ENCODE measurements at regions not wholly inside any gene's neighbourhood (a gene's known extent, or its start where the extent isn't known, plus 50 kb on each side); places are given as distances from the start of the nearest gene placed in this dataset.
"Not testable (repeated sequence)": the region's sequence is repeated elsewhere in the genome, so short reads cannot be mapped to it uniquely, and the experiment has no call there.

- DNase-seq (ENCODE audit: low spot score): no peak
Observed at GRCh38 chr6:144360401-144360800, 75.3 kb downstream of the UTRN start.

DNA sequence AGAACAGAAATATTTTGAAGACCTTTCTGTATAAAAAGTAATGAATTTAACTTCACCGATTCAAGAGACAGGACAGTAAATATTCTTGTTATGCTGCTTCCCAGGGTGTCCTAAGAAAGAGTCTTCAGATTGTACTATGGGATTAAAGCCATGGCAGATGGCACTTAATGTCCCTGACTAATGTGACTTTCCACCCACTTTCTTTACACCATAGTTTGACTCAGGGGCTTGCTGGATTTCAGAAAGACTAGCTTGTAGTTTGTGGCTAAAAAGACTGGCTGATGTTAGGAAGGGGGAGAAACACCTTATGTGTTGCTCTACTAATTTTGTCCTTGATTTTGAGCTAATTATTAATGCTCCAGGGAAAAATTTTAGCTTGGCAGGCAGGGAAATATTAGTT, 75.9 kb downstream of the UTRN start:
- DNase-seq (ENCODE audit: low spot score): no peak

- DNase-seq (ENCODE audit: low spot score): no peak
Observed at GRCh38 chr6:144362042-144363018, 77.2 kb downstream of the UTRN start.

DNA sequence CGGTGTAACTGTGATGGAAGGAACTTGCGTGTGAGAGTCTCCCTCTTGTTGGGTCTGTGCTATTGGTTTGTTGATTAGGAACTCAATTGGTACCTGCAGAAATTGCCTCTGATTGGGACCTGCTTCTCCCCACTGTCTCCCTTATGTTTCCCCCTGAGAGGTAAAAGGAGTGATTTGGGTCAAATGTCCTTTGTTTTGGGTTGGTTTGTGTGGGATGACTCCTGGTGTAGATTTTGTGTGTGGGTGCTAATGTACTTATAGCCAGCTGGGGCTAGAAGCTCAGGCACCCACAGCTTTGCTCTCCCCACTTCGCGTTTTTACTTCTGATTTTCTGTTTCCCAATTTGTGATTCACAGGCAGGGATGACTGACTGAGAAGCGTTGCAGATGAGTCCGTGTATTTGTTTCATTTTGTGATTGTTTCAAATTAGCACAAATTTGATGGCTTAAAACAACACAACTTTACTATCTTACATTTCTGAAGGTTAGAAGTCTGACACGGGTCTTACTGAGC, 79.1 kb downstream of the UTRN start:
- no peak for DNase-seq (ENCODE audit: low spot score)

DNA sequence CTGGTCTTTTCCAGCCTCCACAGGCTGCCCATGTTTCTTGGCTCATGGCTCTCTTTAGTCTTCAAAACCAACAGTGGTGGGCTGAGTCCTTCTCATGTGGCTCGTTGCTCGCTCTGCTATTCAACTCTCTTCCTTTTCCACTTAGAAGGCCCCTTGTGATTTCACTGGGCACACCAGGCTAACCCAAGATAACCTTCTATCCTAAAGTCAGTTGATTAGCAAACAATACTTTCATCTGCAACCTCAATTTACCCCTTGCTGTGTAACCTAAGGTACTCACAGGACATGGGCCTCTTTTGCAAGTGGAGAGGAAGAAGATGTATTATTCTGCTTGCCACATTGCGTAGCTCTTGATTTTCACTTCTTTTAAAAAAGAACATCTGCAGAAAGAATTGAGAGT, 79.6 kb downstream of the UTRN start:
- DNase-seq (ENCODE audit: low spot score): no peak

DNA sequence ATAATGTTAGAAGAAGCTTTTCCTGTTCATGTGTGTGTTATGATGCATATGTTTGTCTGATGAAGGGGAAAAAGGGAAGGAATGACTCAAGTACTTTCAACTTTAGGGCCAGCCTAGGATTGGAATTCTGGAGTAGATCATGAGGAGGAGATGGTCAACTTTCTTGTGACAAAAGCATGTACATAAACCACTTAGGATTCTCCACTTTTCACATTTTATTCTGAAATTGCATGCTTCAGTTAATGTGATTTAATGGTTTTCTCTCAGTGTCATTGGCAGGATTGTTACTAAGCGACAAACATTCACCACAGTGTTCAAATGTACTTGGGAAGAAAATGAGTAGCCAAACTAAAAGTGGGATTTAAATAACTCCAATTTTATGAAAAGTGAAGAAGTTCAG, 80.1 kb downstream of the UTRN start:
- no peak for DNase-seq (ENCODE audit: low spot score)

- not testable (repeated sequence) for DNase-seq (ENCODE audit: low spot score)
Observed at GRCh38 chr6:144369696-144370095, 84.6 kb downstream of the UTRN start.

- DNase-seq (ENCODE audit: low spot score): no peak
Observed at GRCh38 chr6:144372116-144372515, 87.0 kb downstream of the UTRN start.

GRCh38 chr6:144372611-144373594, 87.8 kb downstream of the UTRN start:
- DNase-seq (ENCODE audit: low spot score): no peak

DNA sequence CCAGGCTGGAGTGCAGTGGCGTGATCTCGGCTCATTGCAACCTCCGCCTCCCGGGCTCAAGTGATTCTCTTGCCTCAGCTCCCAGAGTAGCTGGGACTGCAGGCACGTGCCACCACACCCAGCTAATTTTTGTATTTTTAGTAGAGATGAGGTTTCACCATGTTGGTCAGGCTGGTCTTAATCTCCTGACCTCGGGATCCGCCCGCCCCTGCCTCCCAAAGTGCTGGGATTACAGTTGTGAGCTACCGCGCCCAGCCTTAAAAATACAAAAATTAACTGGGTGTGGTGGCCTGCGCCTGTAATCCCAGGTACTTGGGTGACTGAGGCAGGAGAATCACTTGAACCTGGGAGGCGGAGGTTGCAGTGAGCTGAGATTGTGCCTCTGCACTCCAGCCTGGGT, 89.4 kb downstream of the UTRN start:
- not testable (repeated sequence) for DNase-seq (ENCODE audit: low spot score)

DNA sequence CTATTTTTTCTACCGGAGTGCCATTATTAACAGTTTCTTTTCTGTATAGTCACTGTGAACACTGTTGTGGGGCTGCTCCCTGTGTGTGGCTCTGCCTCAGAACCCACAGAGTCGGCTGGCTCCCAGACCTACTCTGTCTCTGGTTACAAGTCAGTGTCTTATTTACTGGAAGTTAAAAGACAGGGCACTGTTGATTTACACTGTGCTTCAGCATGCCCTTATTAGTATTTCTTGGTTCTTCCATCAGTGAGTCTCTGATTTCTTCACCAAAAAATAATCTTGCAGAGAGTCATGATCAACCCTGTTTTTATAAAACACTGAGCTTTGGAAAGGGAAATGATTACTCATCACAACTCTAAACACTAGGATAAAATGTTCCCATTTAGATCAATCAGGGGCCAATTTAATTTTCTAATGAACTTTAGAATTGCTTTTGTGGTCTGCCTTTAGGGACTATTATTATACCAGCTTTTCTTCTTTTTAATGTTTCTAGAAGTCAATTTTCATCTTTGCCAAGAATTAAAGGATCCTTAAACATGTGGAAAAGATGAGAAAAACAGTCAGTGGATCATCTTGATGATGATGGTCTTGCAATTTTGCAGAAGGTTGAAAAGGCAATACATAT, 92.6 kb downstream of the UTRN start:
- no peak for DNase-seq (ENCODE audit: low spot score)

DNA sequence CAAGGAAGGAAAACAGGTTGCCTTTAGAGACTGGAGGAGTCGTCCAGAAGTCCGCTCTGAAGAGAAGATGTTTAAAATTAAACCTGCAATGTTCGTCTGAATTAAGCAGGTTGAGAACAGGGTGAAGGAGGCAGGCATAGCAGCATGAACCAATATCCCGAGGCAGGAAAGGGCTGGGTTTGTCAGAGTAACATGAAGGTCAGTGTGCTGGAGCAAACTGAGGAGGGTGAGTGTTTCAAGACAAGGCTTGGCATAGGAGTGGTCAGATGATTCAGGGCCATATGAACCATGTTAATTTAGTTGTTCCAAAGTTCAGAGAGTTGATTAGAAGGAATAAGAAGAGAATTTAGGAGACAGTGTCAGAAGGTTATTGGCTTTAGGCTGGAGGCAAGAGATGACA, 93.3 kb downstream of the UTRN start:
- no peak for DNase-seq (ENCODE audit: low spot score)

- DNase-seq (ENCODE audit: low spot score): no peak
Observed at GRCh38 chr6:144379356-144379755, 94.2 kb downstream of the UTRN start.

DNA sequence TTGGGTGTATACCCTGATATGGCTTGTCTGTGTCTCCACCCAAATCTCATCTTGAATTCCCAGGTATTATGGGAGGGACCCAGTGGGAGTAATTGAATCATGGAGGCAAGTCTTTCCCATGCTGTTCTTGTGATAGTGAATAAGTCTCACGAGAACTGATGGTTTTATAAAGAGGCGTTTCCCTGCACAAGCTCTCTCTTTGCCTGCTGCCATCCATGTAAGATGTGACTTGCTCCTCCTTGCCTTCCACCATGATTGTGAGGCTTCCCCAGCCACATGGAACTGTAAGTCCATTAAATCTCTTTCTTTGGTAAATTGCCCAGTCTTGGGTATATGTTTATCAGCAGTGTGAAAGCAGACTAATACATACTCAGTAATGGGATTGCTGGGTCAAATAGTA, 96.4 kb downstream of the UTRN start:
- DNase-seq (ENCODE audit: low spot score): not testable (repeated sequence)

DNA sequence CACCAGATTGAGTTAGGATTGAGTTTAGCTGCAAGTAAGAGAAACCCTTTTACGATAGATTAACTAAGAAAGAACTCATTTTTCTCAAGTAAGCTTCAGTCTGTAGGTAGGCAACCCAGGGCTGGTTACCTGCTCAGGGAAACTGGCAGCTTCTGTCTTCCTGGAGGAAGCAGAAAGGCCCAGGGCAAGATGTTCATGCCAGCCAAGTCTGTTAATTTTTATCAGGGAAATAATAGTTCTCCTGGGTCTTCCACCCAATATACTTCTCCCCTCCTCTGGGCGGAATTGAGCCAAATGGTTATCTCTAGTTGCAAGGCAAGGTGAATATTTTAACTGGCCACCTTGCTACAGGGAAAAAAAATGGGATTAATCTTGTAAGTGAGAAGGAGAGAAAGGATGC, 98.2 kb downstream of the UTRN start:
- DNase-seq (ENCODE audit: low spot score): no peak

DNA sequence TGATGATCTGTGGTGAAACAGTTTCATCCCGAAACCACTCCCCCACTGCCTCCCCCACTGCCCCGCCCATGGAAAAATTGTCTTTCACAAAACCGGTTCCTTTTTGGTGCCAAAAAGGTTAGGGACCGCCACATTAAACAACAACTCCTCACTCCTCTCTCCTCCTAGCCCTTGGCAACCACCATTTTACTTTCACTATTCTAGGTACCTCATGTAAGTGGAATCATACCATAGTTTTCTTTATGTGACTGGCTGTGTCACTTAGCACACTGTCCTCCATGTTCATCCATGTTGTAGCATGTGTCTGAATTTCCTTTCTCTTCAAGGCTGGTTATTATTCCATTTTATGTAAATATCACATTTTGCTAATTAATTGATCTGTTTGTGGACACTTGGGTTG, 99.3 kb downstream of the UTRN start:
- no peak for DNase-seq (ENCODE audit: low spot score)

DNA sequence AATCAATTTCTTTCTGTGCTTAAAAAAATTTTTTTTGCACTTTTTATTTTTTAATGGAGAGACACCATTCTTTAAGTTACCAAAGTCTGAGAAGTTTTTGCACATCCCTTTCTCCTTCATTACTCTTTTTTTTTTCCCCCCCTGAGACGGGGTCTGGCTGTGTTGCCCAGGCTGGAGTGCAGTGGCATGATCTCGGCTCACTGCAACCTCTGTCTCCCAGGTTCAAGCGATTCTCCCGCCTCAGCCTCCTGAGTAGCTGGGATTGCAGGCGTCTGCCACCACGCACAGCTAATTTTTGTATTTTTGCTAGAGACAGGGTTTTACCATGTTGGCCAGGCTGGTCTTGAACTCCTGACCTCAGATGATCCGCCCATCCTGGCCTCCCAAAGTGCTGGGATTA, 104.3 kb downstream of the UTRN start:
- not testable (repeated sequence) for DNase-seq (ENCODE audit: low spot score)

DNA sequence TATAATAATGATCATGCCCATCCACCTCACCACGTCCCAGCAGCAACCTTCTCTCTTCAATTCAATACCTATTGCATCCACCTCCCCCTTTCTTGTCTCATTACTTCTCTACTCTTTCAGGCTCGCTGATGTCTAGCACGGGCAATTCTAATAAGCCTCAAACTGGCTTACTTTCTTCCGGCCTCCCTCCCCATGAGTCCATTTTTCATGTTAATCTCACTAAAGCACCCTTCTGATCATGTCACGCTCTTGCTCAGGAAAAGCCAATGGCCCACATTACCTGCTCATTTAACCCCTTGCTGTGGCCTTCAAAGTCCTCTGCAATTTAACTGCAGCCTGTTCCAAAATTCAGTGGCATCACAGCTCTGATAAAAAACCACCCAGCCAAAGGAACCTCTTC, 105.1 kb downstream of the UTRN start:
- no peak for DNase-seq (ENCODE audit: low spot score)

GRCh38 chr6:144390886-144391285, 105.8 kb downstream of the UTRN start:
- no peak for DNase-seq (ENCODE audit: low spot score)

GRCh38 chr6:144392536-144392935, 107.4 kb downstream of the UTRN start:
- no peak for DNase-seq (ENCODE audit: low spot score)

- DNase-seq (ENCODE audit: low spot score): no peak
Observed at GRCh38 chr6:144394210-144394609, 109.1 kb downstream of the UTRN start.

- DNase-seq (ENCODE audit: low spot score): no peak
Observed at GRCh38 chr6:144395014-144395413, 109.9 kb downstream of the UTRN start.

Measured in HuH-7.5 (cell line).